A673 (cell line): ENCODE measurements at regions not wholly inside any gene's neighbourhood (a gene's known extent, or its start where the extent isn't known, plus 50 kb on each side); places are given as distances from the start of the nearest gene placed in this dataset.

ENCODE experiments used
- EZH2 ChIP-seq: fragments of 200-600 bp; sonication (generic); IDR thresholded peaks from 2 replicates; pipeline ENCODE4 v1.6.1; 2017; ENCODE audit warnings: borderline replicate concordance, low read depth, mild to moderate bottlenecking, mixed read lengths, antibody characterized with exemption, low read length; ENCODE audit not compliant: poor library complexity, severe bottlenecking
- TF ChIP-seq, protein P1 (sequence below): fragments of 300-800, 200-600 bp; sonication (generic); conservative IDR thresholded peaks from 2 replicates; pipeline ENCODE4 v1.5.1; 2017; ENCODE audit warnings: low read depth, mild to moderate bottlenecking, antibody characterized with exemption, low read length, moderate library complexity, mixed read lengths

DNA sequence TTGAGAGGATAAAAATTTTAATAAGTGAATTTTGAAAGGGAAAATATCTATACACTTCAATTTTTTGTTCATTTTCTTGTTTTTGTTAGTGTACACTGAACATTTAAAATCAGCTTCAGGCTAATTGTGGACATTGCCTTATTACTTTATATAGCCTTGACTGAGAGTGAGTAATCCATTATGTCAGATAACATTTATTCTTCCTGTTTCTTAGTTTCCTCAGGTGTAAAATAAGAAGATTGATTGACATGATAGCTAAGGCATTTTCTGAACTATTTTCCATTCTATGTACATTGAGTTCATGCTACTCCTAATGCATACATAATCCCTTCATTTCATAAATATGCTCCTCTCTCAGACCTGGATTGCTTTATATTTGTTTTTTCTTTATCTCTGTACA, 607.3 kb upstream of the AADAT start:
- TF ChIP-seq, protein P1, sequence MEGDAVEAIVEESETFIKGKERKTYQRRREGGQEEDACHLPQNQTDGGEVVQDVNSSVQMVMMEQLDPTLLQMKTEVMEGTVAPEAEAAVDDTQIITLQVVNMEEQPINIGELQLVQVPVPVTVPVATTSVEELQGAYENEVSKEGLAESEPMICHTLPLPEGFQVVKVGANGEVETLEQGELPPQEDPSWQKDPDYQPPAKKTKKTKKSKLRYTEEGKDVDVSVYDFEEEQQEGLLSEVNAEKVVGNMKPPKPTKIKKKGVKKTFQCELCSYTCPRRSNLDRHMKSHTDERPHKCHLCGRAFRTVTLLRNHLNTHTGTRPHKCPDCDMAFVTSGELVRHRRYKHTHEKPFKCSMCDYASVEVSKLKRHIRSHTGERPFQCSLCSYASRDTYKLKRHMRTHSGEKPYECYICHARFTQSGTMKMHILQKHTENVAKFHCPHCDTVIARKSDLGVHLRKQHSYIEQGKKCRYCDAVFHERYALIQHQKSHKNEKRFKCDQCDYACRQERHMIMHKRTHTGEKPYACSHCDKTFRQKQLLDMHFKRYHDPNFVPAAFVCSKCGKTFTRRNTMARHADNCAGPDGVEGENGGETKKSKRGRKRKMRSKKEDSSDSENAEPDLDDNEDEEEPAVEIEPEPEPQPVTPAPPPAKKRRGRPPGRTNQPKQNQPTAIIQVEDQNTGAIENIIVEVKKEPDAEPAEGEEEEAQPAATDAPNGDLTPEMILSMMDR = no peak
- TF ChIP-seq EZH2 = no peak
